A204.1 (cell line): ENCODE measurements at regions not wholly inside any gene's neighbourhood (a gene's known extent, or its start where the extent isn't known, plus 50 kb on each side); places are given as distances from the start of the nearest gene placed in this dataset.
"Not testable (repeated sequence)": the region's sequence is repeated elsewhere in the genome, so short reads cannot be mapped to it uniquely, and the experiment has no call there.

Experiments used
- FAIRE-seq: peaks from 2 replicates; lab custom pipeline; 2012; peaks lifted over from hg19 to GRCh38; lab: Jason Lieb, UNC

GRCh38 chr6:23797041-23797440 is 329.0 kb upstream of the NRSN1 start:
- no peak for FAIRE-seq

- not testable (repeated sequence) for FAIRE-seq
Observed at GRCh38 chr6:23804289-23804688, 321.7 kb upstream of the NRSN1 start.

DNA sequence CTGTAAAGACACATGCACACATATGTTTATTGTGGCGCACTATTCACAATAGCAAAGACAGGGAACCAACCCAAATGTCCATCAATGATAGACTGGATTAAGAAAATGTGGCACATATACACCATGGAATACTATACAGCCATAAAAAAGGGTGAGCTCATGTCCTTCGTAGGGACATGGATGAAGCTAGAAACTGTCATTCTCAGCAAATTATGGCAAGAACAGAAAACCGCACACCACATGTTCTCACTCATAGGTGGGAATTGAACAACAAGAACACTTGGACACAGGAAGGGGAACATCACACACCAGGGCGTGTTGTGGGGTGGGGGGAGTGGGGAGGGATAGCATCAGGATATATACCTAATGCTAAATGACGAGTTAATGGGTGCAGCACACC is 304.9 kb upstream of the NRSN1 start:
- FAIRE-seq, result not testable (repeated sequence)

DNA sequence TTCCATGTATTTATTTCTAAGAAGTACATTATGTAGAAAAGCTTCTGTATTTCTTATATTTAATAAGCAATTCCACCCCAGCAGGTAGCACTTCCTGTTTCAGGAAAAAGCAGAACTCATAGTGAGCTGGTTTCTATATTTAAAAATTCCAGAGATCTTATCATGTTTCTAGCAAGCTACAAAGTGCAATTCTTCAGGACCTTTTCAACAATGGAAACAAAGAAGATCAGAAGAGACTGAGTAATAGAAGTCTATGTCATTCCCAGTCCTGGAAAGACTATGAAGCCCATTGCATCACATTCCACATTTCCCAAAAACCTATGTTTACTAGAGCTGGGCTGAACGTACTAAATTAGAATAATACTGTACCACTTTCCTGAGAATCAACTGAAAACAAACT is 302.6 kb upstream of the NRSN1 start:
- FAIRE-seq, result no peak

GRCh38 chr6:23826572-23826971 is 299.4 kb upstream of the NRSN1 start:
- FAIRE-seq, result no peak

DNA sequence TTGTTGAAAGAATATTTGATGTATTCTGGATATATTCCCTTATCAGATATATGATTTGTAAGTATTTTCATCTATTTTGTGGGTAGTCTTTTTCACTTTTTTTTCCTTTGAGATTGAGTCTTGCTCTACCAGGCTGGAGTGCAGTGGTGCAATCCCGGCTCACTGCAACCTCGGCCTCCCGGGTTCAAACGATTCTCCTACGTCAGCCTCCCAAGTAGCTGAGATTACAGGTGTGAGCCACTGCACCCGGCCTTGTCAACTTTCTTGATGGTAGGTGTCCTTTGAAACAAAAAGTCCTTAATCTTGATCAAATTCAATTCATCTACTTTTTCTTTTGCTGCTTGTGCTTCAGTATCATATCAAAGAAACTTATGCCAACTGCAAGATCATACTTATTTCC is 297.2 kb upstream of the NRSN1 start:
- FAIRE-seq, result no peak

GRCh38 chr6:23841116-23841515 is 284.9 kb upstream of the NRSN1 start:
- FAIRE-seq, result no peak

DNA sequence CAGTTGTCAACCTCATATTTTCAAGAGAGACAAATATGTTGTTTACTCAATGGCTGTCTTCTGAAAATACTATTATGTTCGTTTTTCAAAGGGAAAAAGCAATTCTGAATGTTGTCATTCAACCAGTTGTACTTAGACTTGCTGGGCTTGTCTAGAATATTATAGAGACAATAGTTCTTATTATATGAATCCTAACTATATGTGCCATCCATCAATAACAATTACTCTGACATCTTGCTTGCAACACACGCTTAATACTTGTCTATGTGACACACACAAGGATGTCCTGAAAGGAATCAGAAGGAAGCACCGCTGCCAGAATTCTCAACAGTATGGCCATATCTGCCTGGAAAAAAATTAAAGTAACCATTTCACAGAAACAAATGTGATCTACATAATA is 283.3 kb upstream of the NRSN1 start:
- no peak for FAIRE-seq

GRCh38 chr6:23851522-23851921 is 274.5 kb upstream of the NRSN1 start:
- no peak for FAIRE-seq

DNA sequence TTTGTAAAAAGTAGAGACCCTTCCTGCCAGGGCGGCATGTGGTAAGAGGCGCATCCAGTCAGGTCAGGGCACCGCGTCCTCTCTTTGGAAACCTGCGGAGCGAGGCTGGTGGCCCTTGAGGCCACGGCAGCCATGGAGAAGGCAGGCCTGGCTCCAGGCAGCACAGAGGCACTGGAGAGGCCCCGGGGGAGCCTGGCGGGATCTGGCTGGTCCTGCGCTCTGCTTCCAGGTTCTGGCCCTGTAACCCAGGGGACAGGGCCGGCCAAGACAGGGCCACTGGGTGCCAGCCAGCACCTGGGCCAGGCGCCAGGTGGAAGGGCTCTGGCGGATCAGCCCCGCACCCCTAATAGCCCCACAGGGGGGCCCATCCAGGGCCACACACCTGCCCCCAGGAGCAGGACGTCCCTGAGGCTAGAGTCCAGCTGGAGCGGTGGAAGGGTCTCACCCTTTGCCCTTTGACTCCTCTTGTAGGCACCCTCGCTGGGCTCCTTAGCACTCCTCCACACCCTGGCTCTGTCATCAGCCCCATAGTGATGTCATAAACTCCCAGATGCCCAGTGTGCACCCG is 272.4 kb upstream of the NRSN1 start:
- not testable (repeated sequence) for FAIRE-seq

DNA sequence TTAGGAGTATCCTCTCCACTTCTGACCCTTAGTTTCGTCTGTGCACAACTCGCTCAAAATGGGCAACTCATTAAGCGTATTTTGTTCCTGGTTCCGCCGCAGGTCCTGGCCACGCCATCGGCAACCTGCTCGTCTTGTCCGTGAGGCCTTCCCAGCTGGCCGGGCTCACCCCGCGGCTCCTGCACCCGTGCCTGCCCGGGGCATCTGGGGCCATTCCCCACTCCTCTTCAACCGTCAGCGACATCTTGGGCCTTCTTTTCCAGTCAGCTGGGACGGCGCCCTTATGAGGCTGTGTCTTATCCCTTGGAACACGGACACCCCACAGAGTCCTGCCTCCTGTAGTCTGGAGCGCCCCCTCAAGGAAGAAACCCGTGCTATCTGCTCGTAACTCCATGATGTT is 271.9 kb upstream of the NRSN1 start:
- not testable (repeated sequence) for FAIRE-seq

GRCh38 chr6:23855497-23856116 is 270.4 kb upstream of the NRSN1 start:
- FAIRE-seq, result no peak

- FAIRE-seq, result no peak
Observed at GRCh38 chr6:23870496-23870895, 255.5 kb upstream of the NRSN1 start.

- no peak for FAIRE-seq
Observed at GRCh38 chr6:23873161-23873560, 252.9 kb upstream of the NRSN1 start.

GRCh38 chr6:23875006-23875405 is 251.0 kb upstream of the NRSN1 start:
- no peak for FAIRE-seq

- FAIRE-seq, result no peak
Observed at GRCh38 chr6:23879816-23880215, 246.2 kb upstream of the NRSN1 start.

- FAIRE-seq, result no peak
Observed at GRCh38 chr6:23890543-23891227, 235.3 kb upstream of the NRSN1 start.

DNA sequence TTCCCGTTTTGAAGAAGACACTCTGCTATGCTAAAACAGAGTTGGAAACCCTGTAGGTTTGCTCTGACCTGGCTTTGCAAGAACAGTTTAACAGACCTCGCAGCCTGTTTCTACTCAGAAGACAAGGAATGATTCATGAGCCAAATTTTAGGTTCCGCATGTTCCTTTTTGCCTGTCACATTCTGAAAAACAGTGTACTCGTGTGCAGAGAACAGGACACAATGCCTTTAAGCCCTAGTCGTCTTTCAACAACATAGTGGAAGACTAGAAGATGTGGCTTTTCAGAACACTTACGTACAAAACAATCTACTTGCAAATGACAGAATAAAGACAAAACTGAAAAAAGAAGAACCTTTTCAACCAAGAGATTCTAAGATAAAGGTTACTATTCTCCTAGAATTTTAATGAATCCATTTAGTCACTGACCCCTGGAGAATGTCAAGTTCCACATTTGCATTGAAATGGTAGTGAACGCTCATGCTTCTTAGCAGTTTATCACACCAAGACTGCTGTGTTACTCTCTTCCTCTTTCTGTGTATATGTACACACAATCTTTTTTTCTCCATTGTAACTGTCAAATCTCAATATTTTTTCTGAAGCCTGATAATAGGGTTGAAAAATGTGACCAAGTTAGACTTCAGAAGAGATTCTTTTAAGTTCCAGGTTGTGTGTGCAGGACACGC is 220.7 kb upstream of the NRSN1 start:
- no peak for FAIRE-seq

GRCh38 chr6:23910420-23910819 is 215.6 kb upstream of the NRSN1 start:
- no peak for FAIRE-seq

DNA sequence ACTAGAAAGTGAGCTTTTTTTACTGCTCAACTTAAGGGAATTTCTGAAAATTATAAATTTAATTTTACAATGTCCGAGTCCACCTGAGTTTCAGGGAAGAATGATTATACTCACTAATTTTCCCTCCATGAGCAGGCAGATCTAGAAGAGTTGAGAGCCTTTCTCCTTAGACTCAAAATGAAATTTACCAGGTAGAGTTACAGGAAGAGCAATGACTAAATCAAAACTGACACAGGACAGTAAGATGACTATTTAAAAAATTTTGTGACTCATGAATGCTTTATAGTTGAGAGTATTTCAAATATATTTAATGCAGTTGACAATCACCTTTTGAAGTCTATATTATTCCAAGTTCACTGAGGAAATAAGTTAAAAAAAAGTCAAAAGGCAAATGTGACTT is 198.1 kb upstream of the NRSN1 start:
- no peak for FAIRE-seq

DNA sequence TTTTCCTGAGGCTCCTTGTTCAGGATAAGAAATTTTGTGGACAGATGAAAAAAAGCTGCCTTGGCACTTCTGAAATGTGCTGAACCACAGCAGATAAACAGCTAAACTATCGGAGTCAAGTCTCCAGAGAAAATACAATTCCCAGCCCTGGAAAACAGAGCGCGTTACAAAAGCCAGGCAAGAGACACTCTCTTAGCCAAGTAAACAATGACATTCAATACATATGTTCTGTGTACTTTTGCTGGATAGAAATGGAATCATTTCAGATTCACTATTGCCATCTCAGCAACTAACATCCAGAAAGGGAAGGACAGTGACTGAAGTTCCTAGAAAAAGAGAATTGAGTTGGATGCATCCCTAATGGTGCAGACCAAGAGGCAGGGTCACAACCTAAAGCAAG is 196.8 kb upstream of the NRSN1 start:
- no peak for FAIRE-seq

GRCh38 chr6:23940466-23940865 is 185.5 kb upstream of the NRSN1 start:
- FAIRE-seq, result no peak

DNA sequence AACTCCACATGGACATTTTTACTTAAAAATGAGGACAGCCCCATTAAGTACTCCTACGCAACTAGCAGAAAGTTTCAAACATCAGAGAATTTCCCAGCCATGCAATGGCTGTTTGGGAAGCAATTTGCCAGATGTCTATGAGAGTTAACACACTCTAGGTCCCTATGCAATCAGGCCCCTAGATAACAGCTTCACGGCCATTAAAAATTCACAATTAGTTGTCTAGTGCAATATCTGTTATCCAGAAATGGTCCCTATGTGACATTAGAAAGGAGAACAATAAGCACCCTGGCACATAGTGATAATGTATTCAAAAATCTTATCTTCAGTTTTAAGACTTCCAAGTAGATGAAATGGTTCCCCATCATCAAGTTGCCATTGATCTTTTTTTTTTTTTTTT is 174.3 kb upstream of the NRSN1 start:
- FAIRE-seq, result no peak
